Prostate gland (tissue), 2 donors: ENCODE measurements at regions not wholly inside any gene's neighbourhood (a gene's known extent, or its start where the extent isn't known, plus 50 kb on each side); places are given as distances from the start of the nearest gene placed in this dataset.

Experiments used
- POLR2A ChIP-seq: fragments of 450-650 bp; IDR thresholded peaks from one replicate; pipeline ENCODE4 v1.6.1; 2016; ENCODE audit warnings: antibody characterized with exemption, mild to moderate bottlenecking
- TF ChIP-seq, protein P1 (sequence below), 4 experiments: fragments of 200-600 bp in 2 of 4; fragments of 450-650 bp in 2 of 4; sonication (generic) in 2 of 4; IDR thresholded peaks; 1 replicate in 3 of 4; 2 replicates in 1 of 4; pipeline ENCODE4 v1.5.1; 2016 to 2019; ENCODE audit warnings: antibody characterized with exemption in 4 of 4, mild to moderate bottlenecking in 2 of 4, moderate library complexity in 2 of 4

DNA sequence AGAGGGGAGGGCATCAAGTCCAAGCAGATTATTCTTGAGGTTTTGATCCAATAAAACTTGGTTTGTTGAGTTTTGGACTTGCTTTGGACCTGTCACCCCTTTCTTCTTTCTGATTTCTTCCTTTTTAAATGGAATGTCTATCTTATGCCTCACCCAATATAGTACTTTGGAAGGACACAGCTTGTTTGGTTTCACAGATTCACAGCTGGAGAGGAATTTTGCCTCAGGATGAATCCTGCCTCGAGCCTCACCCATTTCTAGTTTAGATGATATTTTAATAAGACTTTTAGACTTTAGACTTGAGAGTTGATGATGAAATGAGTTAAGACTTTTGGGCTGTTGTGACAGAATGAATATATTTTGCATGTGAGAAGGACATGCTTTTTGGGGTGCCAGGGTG, 136.9 kb upstream of the PDE5A start:
- TF ChIP-seq, protein P1, sequence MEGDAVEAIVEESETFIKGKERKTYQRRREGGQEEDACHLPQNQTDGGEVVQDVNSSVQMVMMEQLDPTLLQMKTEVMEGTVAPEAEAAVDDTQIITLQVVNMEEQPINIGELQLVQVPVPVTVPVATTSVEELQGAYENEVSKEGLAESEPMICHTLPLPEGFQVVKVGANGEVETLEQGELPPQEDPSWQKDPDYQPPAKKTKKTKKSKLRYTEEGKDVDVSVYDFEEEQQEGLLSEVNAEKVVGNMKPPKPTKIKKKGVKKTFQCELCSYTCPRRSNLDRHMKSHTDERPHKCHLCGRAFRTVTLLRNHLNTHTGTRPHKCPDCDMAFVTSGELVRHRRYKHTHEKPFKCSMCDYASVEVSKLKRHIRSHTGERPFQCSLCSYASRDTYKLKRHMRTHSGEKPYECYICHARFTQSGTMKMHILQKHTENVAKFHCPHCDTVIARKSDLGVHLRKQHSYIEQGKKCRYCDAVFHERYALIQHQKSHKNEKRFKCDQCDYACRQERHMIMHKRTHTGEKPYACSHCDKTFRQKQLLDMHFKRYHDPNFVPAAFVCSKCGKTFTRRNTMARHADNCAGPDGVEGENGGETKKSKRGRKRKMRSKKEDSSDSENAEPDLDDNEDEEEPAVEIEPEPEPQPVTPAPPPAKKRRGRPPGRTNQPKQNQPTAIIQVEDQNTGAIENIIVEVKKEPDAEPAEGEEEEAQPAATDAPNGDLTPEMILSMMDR (IDR thresholded peaks at IDR 0.05) = no peak
- no peak for TF ChIP-seq POLR2A
